Esophagus muscularis mucosa (tissue), 4 donors: ENCODE measurements at regions not wholly inside any gene's neighbourhood (a gene's known extent, or its start where the extent isn't known, plus 50 kb on each side); places are given as distances from the start of the nearest gene placed in this dataset.
"Not testable (repeated sequence)": the region's sequence is repeated elsewhere in the genome, so short reads cannot be mapped to it uniquely, and the experiment has no call there.

Source experiments
- DNase-seq: peaks from one replicate; pipeline ENCODE4 v3.0.0-alpha.2; 2017; ENCODE audit errors: extremely low spot score
- H3K27ac ChIP-seq, 4 donors: fragments of 200-600 bp; sonication (generic); replicated peaks in 1 of 4; 1 replicate in 3 of 4; 2 replicates in 1 of 4; pipeline ENCODE4 v1.5.1; 2016 to 2019; ENCODE audit warnings: mild to moderate bottlenecking in 1 of 4
- H3K27me3 ChIP-seq, 4 donors: fragments of 200-600 bp; sonication (generic); one replicate each; pipeline versions ENCODE4 v1.5.1 to v1.6.0; 2016 to 2019
- H3K36me3 ChIP-seq, 4 donors: fragments of 200-600 bp; sonication (generic); one replicate each; pipeline ENCODE4 v1.5.1; 2016 to 2019
- H3K4me1 ChIP-seq, 4 donors: fragments of 200-600 bp; sonication (generic); one replicate each; pipeline ENCODE4 v1.5.1; 2016 to 2019
- H3K4me3 ChIP-seq, 4 donors: fragments of 200-600 bp; sonication (generic); 1 replicate in 2 of 4; 2 replicates in 2 of 4; pipeline ENCODE4 v1.5.1; 2016 to 2019; ENCODE audit warnings: mild to moderate bottlenecking in 4 of 4, moderate library complexity in 1 of 4
- H3K9me3 ChIP-seq, 4 donors: fragments of 200-600 bp; sonication (generic); 1 replicate in 3 of 4; 2 replicates in 1 of 4; pipeline ENCODE4 v1.5.1; 2016 to 2019
- CTCF ChIP-seq, 3 experiments: fragments of 200-600 bp in 2 of 3; fragments of 450-650 bp in 1 of 3; sonication (generic) in 2 of 3; IDR thresholded peaks; one replicate each; pipeline ENCODE4 v1.5.1; 2017 to 2019; ENCODE audit warnings: antibody characterized with exemption in 3 of 3, mild to moderate bottlenecking in 2 of 3, moderate library complexity in 1 of 3
- EP300 ChIP-seq: sonication (generic); formaldehyde crosslinking; IDR thresholded peaks from one replicate; pipeline ENCODE4 v1.6.1; 2017; ENCODE audit warnings: antibody characterized with exemption
- POLR2A ChIP-seq: fragments of 450-650 bp; IDR thresholded peaks from one replicate; pipeline ENCODE4 v1.6.1; 2017; ENCODE audit warnings: antibody characterized with exemption, moderate library complexity, mild to moderate bottlenecking, low read depth
- POLR2AphosphoS5 ChIP-seq, 2 donors: sonication (generic); formaldehyde crosslinking; IDR thresholded peaks; one replicate each; pipeline ENCODE4 v1.6.1; 2017; ENCODE audit warnings: antibody characterized with exemption in 2 of 2
- WGBS: methylation state at CpG from one replicate; pipeline ENCODE4 v1.1.5; 2018; 5-methylcytosine and 5-hydroxymethylcytosine counted together
- intact Hi-C: fragments of 100-400 bp; cut with DNase I; formaldehyde crosslinking; loops from one replicate; pipeline ENCODE4 v1.15.1; 2023

- Histone ChIP-seq H3K36me3 (no peaks in the 10 kb centered on the region), H3K27me3 (peaks cover 0 to 7% (median 0%) of the 10 kb centered on the region in 4 donors), H3K4me3 (no peak overlapping the region), H3K27ac (no peak overlapping the region), H3K4me1 (peaks cover 0 to 15% (median 8%) of the 10 kb centered on the region in 4 donors), H3K9me3 (no peaks in the 10 kb centered on the region)
- DNase-seq = no peak
- TF ChIP-seq CTCF (IDR thresholded peaks at IDR 0.05) (no peak), POLR2AphosphoS5 (IDR thresholded peaks at IDR 0.05) (no peak), POLR2A (no peak), EP300 (no peak)
- intact Hi-C loops = no loop called here
- WGBS = 86% methylated on average over 1 of the region's 1 CpG
These were observed 151.1 kb downstream of the JRKL start for GRCh38 chr11:96540875-96541274.

DNA sequence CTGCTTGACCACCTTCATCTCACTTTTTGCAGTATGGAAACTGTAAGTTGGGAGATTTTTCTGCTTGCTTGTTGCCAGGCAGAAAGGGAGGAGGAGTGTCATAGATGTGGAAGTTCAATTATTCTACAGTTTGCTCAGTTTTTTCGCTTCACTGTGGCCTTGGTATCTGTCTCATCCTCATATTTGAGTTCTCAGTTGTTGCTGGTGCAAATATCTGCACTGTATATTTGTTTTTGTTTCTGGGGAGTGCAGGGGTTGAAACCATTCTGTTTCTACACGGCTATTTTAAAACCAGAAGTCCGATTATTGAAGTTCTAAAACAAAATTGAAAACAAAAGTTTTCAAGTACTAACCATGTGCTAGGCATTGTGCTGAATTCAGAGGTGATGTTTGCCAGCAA, 153.4 kb downstream of the JRKL start:
- no peak overlapping the region for H3K27ac ChIP-seq
- DNase-seq = no peak
- WGBS = 83% methylated on average over 3 of the region's 3 CpGs
- no peak for TF ChIP-seq EP300
- no peak for TF ChIP-seq POLR2AphosphoS5 (IDR thresholded peaks at IDR 0.05)
- no peak for TF ChIP-seq POLR2A
- TF ChIP-seq CTCF (IDR thresholded peaks at IDR 0.05) = no peak
- peaks cover 0 to 7% (median 0%) of the 10 kb centered on the region in 4 donors for H3K27me3 ChIP-seq
- H3K4me1 ChIP-seq = peaks cover 0 to 15% (median 8%) of the 10 kb centered on the region in 4 donors
- no peak overlapping the region for H3K4me3 ChIP-seq
- intact Hi-C loops = no loop called here
- no peaks in the 10 kb centered on the region for H3K9me3 ChIP-seq
- no peaks in the 10 kb centered on the region for H3K36me3 ChIP-seq

- H3K27me3 ChIP-seq, H3K4me1 ChIP-seq, intact Hi-C loops, H3K9me3 ChIP-seq, H3K4me3 ChIP-seq, DNase-seq, H3K36me3 ChIP-seq, H3K27ac ChIP-seq: not testable (repeated sequence)
- WGBS = 73% methylated on average over 5 of the region's 8 CpGs
These were observed 155.4 kb downstream of the JRKL start for GRCh38 chr11:96545192-96545591.

DNA sequence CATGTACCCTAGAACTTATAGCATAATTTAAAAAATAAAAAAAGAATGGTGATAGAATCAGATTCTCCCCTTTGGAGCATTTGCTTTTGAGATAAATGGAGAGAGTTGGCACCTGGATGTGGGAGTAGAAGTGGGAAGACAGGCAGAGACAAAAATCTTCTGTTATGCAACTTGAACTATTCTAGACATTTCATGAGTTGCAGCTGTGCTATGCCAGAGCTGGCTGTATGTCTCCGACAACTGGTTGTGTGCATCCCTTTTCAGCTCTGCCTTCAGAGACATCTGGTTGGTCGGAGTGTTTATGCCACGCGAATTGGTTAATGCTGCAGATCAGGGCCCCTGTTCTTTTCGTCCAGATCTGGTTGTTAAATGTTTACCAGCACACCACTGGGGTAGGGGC, 161.3 kb downstream of the JRKL start:
- 79% methylated on average over 5 of the region's 5 CpGs for WGBS

GRCh38 chr11:96554236-96554820, 164.5 kb downstream of the JRKL start:
- 85% methylated on average over 5 of the region's 5 CpGs for WGBS
- Histone ChIP-seq H3K36me3 (no peaks in the 10 kb centered on the region), H3K27me3 (no peaks in the 10 kb centered on the region), H3K9me3 (no peaks in the 10 kb centered on the region), H3K4me1 (no peaks in the 10 kb centered on the region), H3K4me3 (no peak overlapping the region), H3K27ac (no peak overlapping the region)
- no peak for DNase-seq
- TF ChIP-seq POLR2A (no peak), POLR2AphosphoS5 (IDR thresholded peaks at IDR 0.05) (no peak), CTCF (IDR thresholded peaks at IDR 0.05) (no peak), EP300 (no peak)
- intact Hi-C loops = no loop called here

More for the DNA sequence above, 161.3 kb downstream of the JRKL start:
- intact Hi-C loops = no loop called here
- Histone ChIP-seq H3K27ac (no peak overlapping the region), H3K36me3 (no peaks in the 10 kb centered on the region), H3K9me3 (no peaks in the 10 kb centered on the region), H3K4me3 (no peak overlapping the region), H3K27me3 (no peaks in the 10 kb centered on the region), H3K4me1 (no peaks in the 10 kb centered on the region)
- no peak for DNase-seq
- TF ChIP-seq POLR2A (no peak), EP300 (no peak), POLR2AphosphoS5 (IDR thresholded peaks at IDR 0.05) (no peak), CTCF (IDR thresholded peaks at IDR 0.05) (no peak)

- no CpG with 5 or more reads among the region's 10 CpGs for WGBS
- DNase-seq, H3K27me3 ChIP-seq, H3K4me1 ChIP-seq, H3K4me3 ChIP-seq, intact Hi-C loops, H3K27ac ChIP-seq, H3K9me3 ChIP-seq, H3K36me3 ChIP-seq: not testable (repeated sequence)
These were observed 166.0 kb downstream of the JRKL start for GRCh38 chr11:96555826-96556225.

- H3K4me1 ChIP-seq, H3K36me3 ChIP-seq, DNase-seq, H3K27me3 ChIP-seq, H3K27ac ChIP-seq, H3K4me3 ChIP-seq, intact Hi-C loops, H3K9me3 ChIP-seq: not testable (repeated sequence)
- WGBS = 93% methylated on average over 3 of the region's 3 CpGs
These were observed 170.9 kb downstream of the JRKL start for GRCh38 chr11:96560727-96561126.
